Adrenal gland (tissue), 9 donors: ENCODE measurements at regions not wholly inside any gene's neighbourhood (a gene's known extent, or its start where the extent isn't known, plus 50 kb on each side); places are given as distances from the start of the nearest gene placed in this dataset.

Experiments used
- DNase-seq, 7 donors: peaks; one replicate each; pipeline ENCODE4 v3.0.0-alpha.2; 2019 to 2020
- H3K27ac ChIP-seq, 5 donors: fragments of 200-600 bp; sonication (generic) in 4 of 5; 1 replicate in 3 of 5; 2 replicates in 2 of 5; pipeline versions ENCODE4 v1.5.1 to v1.8.0; 2016 to 2020; ENCODE audit warnings: mild to moderate bottlenecking in 1 of 5
- H3K27me3 ChIP-seq: fragments of 200-600 bp; 2 replicates; pipeline ENCODE4 v1.8.0; 2021
- H3K36me3 ChIP-seq, 2 donors: fragments of 200-600 bp; replicated peaks in 1 of 2; 1 replicate in 1 of 2; 2 replicates in 1 of 2; pipeline versions ENCODE4 v1.5.1 to v1.8.0; 2018 to 2022
- H3K4me1 ChIP-seq, 2 donors: fragments of 200-600 bp; replicated peaks in 1 of 2; 1 replicate in 1 of 2; 2 replicates in 1 of 2; pipeline versions ENCODE4 v1.5.1 to v1.8.0; 2018 to 2021
- H3K4me3 ChIP-seq, 4 donors: fragments of 200-600 bp; sonication (generic) in 3 of 4; one replicate each; pipeline ENCODE4 v1.5.1; 2016 to 2018
- H3K9me3 ChIP-seq, 3 donors: fragments of 200-600 bp; sonication (generic) in 1 of 3; replicated peaks in 1 of 3; 1 replicate in 2 of 3; 2 replicates in 1 of 3; pipeline versions ENCODE4 v1.5.1 to v1.8.0; 2016 to 2021
- CTCF ChIP-seq, 6 experiments: fragments of 450-650 bp in 4 of 6; fragments of 200-600 bp in 2 of 6; sonication (generic) in 1 of 6; IDR thresholded peaks; 1 replicate in 5 of 6; 2 replicates in 1 of 6; pipeline versions ENCODE4 v1.5.1 to v1.8.0; 2016 to 2021; ENCODE audit warnings: antibody characterized with exemption in 6 of 6, mild to moderate bottlenecking in 2 of 6, moderate library complexity in 1 of 6
- POLR2A ChIP-seq, 2 donors: fragments of 450-650 bp; IDR thresholded peaks; one replicate each; pipeline ENCODE4 v1.6.1; 2017; ENCODE audit warnings: antibody characterized with exemption in 2 of 2, mild to moderate bottlenecking in 2 of 2, moderate library complexity in 1 of 2
- WGBS, 4 donors: extraction: QIAGEN DNeasy Blood & Tissue Kit in 2 of 4; methylation state at CpG; one replicate each; pipeline versions ENCODE4 v1.1.5 to v1.1.7; 2013 to 2017; 5-methylcytosine and 5-hydroxymethylcytosine counted together
- intact Hi-C, 2 donors: fragments of 100-400 bp; cut with DNase I; formaldehyde crosslinking; loops; one replicate each; pipeline versions ENCODE4 v1.14.1 to v1.15.0; 2022 to 2023
- donor health status: healthy with polysubstance abuse.
- donor health status: Bipolar disorder and iron deficiency.
- donor health status: DM: yes; HTN: yes; CAD: no.
- donor health status: DM: no; HTN: no; CAD: no.
- donor health status: DM: no; HTN: no; CAD: no.

DNA sequence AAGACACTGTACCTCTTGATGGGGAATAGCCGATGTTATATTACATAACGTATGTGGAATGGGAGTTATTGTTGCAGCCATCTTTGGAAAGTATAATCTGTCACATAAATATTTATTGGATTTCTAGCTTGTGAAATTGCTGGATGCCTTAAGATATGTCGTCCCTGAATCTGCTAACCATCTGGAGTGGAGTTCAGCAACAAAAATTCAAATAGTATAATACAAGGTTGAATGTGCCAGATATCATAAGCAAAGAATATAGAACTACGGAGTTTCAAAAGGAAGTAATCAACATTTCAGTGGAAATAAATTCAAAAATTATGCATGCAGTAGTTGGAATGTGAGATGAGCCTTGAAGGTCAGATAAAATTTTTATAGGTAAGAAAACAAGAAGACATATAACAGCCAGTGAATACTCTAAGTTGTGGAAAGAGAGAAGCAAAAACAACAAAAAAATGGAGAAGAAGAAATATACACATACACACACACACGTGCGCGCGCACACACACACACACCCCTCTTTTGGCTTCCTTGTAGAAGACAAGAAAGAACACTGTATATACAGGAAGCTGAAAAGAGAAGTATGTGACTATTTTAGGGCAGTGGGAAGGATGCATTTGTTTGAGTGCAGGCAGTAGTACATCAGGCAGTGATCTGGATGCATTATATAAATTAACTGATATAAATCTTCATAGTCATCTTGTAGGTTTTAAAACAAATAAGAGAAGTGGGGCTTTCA lies 516.7 kb downstream of the KCNT2 start:
- 59 to 78% (median 70%) methylated on average over 8 of the region's 8 CpGs for WGBS, 4 donors
- intact Hi-C loops, result no loop called here
- DNase-seq, result no peak
- Histone ChIP-seq H3K9me3 (no peaks in the 10 kb centered on the region), H3K36me3 (no peaks in the 10 kb centered on the region), H3K4me1 (no peaks in the 10 kb centered on the region), H3K4me3 (no peak overlapping the region), H3K27me3 (no peaks in the 10 kb centered on the region), H3K27ac (no peak overlapping the region)
- TF ChIP-seq CTCF (IDR thresholded peaks at IDR 0.05) (no peak), POLR2A (IDR thresholded peaks at IDR 0.05) (no peak)

- Histone ChIP-seq H3K4me1 (no peaks in the 10 kb centered on the region), H3K27ac (no peak overlapping the region), H3K36me3 (no peaks in the 10 kb centered on the region), H3K27me3 (no peaks in the 10 kb centered on the region), H3K9me3 (no peaks in the 10 kb centered on the region), H3K4me3 (no peak overlapping the region)
- no peak for DNase-seq
- intact Hi-C loops, result no loop called here
- 70 to 80% (median 74%) methylated on average over 3 of the region's 3 CpGs for WGBS, 4 donors
- TF ChIP-seq POLR2A (IDR thresholded peaks at IDR 0.05) (no peak), CTCF (IDR thresholded peaks at IDR 0.05) (no peak)
Observed at GRCh38 chr1:196090226-196090625, 518.0 kb downstream of the KCNT2 start.

DNA sequence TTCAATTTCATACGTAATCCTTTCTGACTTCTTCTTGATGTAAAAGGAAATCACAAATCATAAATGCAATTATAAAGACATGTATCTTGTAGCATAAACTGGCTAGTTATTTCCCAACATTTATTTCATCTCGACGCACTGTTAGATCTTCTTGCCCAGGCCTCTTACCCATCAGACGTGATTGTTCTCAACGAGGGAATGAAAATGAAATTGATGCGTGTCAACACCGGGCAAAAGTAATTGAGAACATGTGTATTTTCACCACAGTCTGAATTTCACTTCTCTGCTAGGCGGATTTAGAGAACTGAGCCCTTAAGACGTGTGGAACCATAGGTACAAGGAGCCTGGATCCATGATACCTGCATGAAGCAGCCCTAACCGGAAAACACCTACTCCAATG lies 519.7 kb downstream of the KCNT2 start:
- WGBS, 4 donors, result 70 to 79% (median 75%) methylated on average over 10 of the region's 10 CpGs
- no peak for DNase-seq
- H3K27ac ChIP-seq, result no peak overlapping the region
- no peaks in the 10 kb centered on the region for H3K4me1 ChIP-seq
- H3K4me3 ChIP-seq, result no peak overlapping the region
- no peaks in the 10 kb centered on the region for H3K36me3 ChIP-seq
- intact Hi-C loops, result no loop called here
- H3K27me3 ChIP-seq, result no peaks in the 10 kb centered on the region
- no peak for TF ChIP-seq CTCF (IDR thresholded peaks at IDR 0.05)
- no peak for TF ChIP-seq POLR2A (IDR thresholded peaks at IDR 0.05)
- no peaks in the 10 kb centered on the region for H3K9me3 ChIP-seq

GRCh38 chr1:196078691-196079090 lies 529.5 kb downstream of the KCNT2 start:
- Histone ChIP-seq H3K27me3 (no peaks in the 10 kb centered on the region), H3K4me1 (no peaks in the 10 kb centered on the region), H3K27ac (no peak overlapping the region), H3K9me3 (no peaks in the 10 kb centered on the region), H3K4me3 (no peak overlapping the region), H3K36me3 (no peaks in the 10 kb centered on the region)
- TF ChIP-seq CTCF (IDR thresholded peaks at IDR 0.05) (no peak), POLR2A (IDR thresholded peaks at IDR 0.05) (no peak)
- intact Hi-C loops, result no loop called here
- no peak for DNase-seq
- WGBS, 4 donors, result 58 to 72% (median 65%) methylated on average over 3 of the region's 3 CpGs
